Ovary (tissue), 7 donors: ENCODE measurements at regions not wholly inside any gene's neighbourhood (a gene's known extent, or its start where the extent isn't known, plus 50 kb on each side); places are given as distances from the start of the nearest gene placed in this dataset.
"Not testable (repeated sequence)": the region's sequence is repeated elsewhere in the genome, so short reads cannot be mapped to it uniquely, and the experiment has no call there.

Experiments used
- DNase-seq, 5 donors: peaks; one replicate each; pipeline ENCODE4 v3.0.0-alpha.2; 2019 to 2020
- H3K27ac ChIP-seq, 2 donors: fragments of 200-600 bp; one replicate each; pipeline versions ENCODE4 v1.5.1 to v1.8.0; 2019 to 2022
- H3K27me3 ChIP-seq: fragments of 200-600 bp; one replicate; pipeline ENCODE4 v1.8.0; 2022
- H3K36me3 ChIP-seq: fragments of 200-600 bp; sonication (generic); one replicate; pipeline ENCODE4 v1.5.1; 2019
- H3K4me1 ChIP-seq: one replicate; pipeline ENCODE4 v1.8.1; 2013; ENCODE audit warnings: mild to moderate bottlenecking, moderate library complexity; ENCODE audit not compliant: insufficient read depth
- H3K4me3 ChIP-seq: fragments of 200-600 bp; sonication (generic); one replicate; pipeline ENCODE4 v1.5.1; 2017
- H3K9me3 ChIP-seq, 2 donors: fragments of 200-600 bp in 1 of 2; sonication (generic) in 1 of 2; one replicate each; pipeline versions ENCODE4 v1.5.1 to v1.8.1; 2013 to 2019; ENCODE audit warnings: mild to moderate bottlenecking in 1 of 2, moderate library complexity in 1 of 2
- EP300 ChIP-seq: sonication (generic); formaldehyde crosslinking; IDR thresholded peaks from one replicate; pipeline ENCODE4 v1.6.1; 2017; ENCODE audit warnings: antibody characterized with exemption
- POLR2A ChIP-seq: fragments of 450-650 bp; IDR thresholded peaks from one replicate; pipeline ENCODE4 v1.6.1; 2017; ENCODE audit warnings: antibody characterized with exemption, mild to moderate bottlenecking, moderate library complexity
- WGBS, 3 donors: extraction: QIAGEN DNeasy Blood & Tissue Kit in 1 of 3; methylation state at CpG; one replicate each; pipeline versions ENCODE4 v1.1.5 to v1.1.7; 2013 to 2017; 5-methylcytosine and 5-hydroxymethylcytosine counted together
- intact Hi-C, 4 donors: fragments of 100-400 bp; cut with DNase I; formaldehyde crosslinking; loops; one replicate each; pipeline versions ENCODE4 v1.11.0 to v1.15.1; 2022 to 2023
- TF ChIP-seq, protein P1 (sequence below), 3 donors: fragments of 450-650 bp in 2 of 3; fragments of 200-600 bp in 1 of 3; IDR thresholded peaks; one replicate each; pipeline versions ENCODE4 v1.5.1 to v1.8.0; 2016 to 2022; ENCODE audit warnings: antibody characterized with exemption in 3 of 3, mild to moderate bottlenecking in 1 of 3
- donor health status: DM: no; HTN: no; CAD: no; lungs with moderate emphysema.
- donor health status: DM: no; HTN: no; CAD: no.
- donor health status: Bipolar disorder and iron deficiency.
- donor health status: DM: no; HTN: no; CAD: no.
- donor health status: DM: yes; HTN: yes; CAD: no.

DNA sequence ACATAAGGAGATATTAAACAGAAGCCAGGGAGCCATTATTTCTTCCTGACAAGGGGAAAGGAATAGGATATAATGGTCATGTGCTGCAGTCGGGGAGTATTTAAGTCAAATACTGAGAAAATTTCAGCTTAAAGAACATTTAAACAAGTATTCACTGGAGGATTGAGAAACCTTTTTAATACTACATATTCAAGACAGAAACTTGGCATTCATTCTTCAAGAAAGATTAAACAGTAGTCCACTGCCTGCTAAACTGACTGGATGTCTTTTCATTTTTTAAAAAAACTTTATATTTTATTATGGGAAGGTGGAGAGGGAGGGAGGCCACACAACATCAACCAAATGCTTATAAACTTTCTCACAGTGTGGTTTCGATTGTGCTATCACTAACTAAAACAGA lies 107.4 kb upstream of the CBLB start:
- Histone ChIP-seq H3K9me3 (no peaks in the 10 kb centered on the region), H3K36me3 (no peaks in the 10 kb centered on the region), H3K27me3 (no peaks in the 10 kb centered on the region), H3K4me3 (no peak overlapping the region), H3K4me1 (no peaks in the 10 kb centered on the region), H3K27ac (no peak overlapping the region)
- TF ChIP-seq, protein P1, sequence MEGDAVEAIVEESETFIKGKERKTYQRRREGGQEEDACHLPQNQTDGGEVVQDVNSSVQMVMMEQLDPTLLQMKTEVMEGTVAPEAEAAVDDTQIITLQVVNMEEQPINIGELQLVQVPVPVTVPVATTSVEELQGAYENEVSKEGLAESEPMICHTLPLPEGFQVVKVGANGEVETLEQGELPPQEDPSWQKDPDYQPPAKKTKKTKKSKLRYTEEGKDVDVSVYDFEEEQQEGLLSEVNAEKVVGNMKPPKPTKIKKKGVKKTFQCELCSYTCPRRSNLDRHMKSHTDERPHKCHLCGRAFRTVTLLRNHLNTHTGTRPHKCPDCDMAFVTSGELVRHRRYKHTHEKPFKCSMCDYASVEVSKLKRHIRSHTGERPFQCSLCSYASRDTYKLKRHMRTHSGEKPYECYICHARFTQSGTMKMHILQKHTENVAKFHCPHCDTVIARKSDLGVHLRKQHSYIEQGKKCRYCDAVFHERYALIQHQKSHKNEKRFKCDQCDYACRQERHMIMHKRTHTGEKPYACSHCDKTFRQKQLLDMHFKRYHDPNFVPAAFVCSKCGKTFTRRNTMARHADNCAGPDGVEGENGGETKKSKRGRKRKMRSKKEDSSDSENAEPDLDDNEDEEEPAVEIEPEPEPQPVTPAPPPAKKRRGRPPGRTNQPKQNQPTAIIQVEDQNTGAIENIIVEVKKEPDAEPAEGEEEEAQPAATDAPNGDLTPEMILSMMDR (IDR thresholded peaks at IDR 0.05), result no peak
- TF ChIP-seq EP300, result no peak
- TF ChIP-seq POLR2A, result no peak
- intact Hi-C loops, result no loop called here
- WGBS, 3 donors, result 29 to 36% (median 30%) methylated on average over 2 of the region's 2 CpGs
- DNase-seq, result no peak

DNA sequence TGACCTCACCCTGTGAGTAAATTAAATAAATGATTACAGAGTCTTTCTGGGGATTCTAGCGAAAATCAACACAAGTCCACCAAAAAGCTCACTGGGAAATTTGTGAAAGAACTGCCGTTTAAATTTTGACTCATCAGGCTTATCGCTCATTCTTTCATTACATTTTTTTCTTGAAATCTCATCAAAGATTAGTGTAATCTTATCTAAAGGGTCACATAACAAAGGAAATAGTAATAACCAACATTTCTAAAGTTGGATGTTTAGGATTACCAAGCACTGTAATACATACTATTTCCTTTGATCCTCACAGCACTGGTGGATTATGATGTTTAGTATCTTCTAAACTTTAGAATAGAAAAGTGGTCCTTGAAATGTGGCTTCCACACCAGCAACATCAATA lies 111.1 kb upstream of the CBLB start:
- WGBS, 3 donors, result 59 to 73% (median 61%) methylated on average over 3 of the region's 3 CpGs
- no peaks in the 10 kb centered on the region for H3K4me1 ChIP-seq
- intact Hi-C loops, result no loop called here

DNA sequence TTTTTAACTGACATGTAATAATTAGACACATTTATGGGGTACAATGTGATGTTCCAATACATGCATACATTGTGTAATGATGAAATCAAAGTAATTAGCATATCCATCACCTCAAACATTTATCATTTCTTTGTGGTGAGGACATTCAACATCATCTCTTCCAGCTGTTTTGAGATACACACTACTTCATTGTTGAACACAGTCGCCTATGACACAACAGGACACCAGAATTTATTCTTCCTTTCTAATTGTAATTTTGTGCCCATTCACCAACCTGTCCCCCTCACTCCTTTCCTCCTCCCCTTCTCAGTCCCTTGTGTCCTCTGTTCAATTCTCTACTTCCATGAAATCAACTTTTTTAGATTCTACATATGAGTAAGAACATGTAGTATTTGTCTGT lies 113.4 kb upstream of the CBLB start:
- H3K36me3 ChIP-seq, result no peaks in the 10 kb centered on the region
- H3K27ac ChIP-seq, result no peak overlapping the region
- H3K4me1 ChIP-seq, result no peaks in the 10 kb centered on the region
- TF ChIP-seq POLR2A (no peak), EP300 (no peak)
- TF ChIP-seq, protein P1 (IDR thresholded peaks at IDR 0.05), result no peak
- WGBS, 3 donors, result 94 to 100% (median 98%) methylated on average over 1 of the region's 1 CpG
- DNase-seq, result no peak
- H3K9me3 ChIP-seq, result no peaks in the 10 kb centered on the region
- no peak overlapping the region for H3K4me3 ChIP-seq
- H3K27me3 ChIP-seq, result no peaks in the 10 kb centered on the region
- intact Hi-C loops, result no loop called here

More for the DNA sequence above, 111.1 kb upstream of the CBLB start:
- H3K27me3 ChIP-seq, result no peaks in the 10 kb centered on the region
- H3K4me3 ChIP-seq, result no peak overlapping the region
- H3K27ac ChIP-seq, result no peak overlapping the region
- no peaks in the 10 kb centered on the region for H3K9me3 ChIP-seq
- TF ChIP-seq, protein P1 (IDR thresholded peaks at IDR 0.05), result no peak
- TF ChIP-seq EP300, result no peak
- no peak for TF ChIP-seq POLR2A
- no peak for DNase-seq
- H3K36me3 ChIP-seq, result no peaks in the 10 kb centered on the region

DNA sequence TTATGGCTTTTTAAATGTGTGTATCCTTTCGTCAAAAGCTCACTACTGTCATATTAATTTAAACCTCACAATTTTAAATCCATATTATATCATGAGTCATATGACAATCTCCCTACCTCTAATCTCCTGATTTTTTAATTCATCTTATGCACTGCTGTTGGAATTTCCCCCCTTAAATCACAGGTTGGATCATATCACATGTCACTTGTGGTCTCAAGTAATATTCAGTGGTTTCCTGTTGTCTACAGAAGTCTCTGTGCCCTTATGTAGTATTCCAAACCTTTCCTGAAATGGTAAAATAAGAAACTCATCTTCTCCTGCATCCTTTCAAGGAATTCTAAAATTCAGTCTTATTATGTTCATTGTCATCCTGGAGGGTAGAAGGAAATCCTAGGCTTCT lies 116.0 kb upstream of the CBLB start:
- H3K27me3 ChIP-seq, result no peaks in the 10 kb centered on the region
- H3K27ac ChIP-seq, result no peak overlapping the region
- H3K9me3 ChIP-seq, result no peaks in the 10 kb centered on the region
- no peaks in the 10 kb centered on the region for H3K36me3 ChIP-seq
- no peak overlapping the region for H3K4me3 ChIP-seq
- WGBS, 3 donors, result 96 to 99% (median 98%) methylated on average over 1 of the region's 1 CpG
- TF ChIP-seq, protein P1 (IDR thresholded peaks at IDR 0.05), result no peak
- TF ChIP-seq POLR2A (no peak), EP300 (no peak)
- intact Hi-C loops, result no loop called here
- DNase-seq, result no peak
- H3K4me1 ChIP-seq, result no peaks in the 10 kb centered on the region

DNA sequence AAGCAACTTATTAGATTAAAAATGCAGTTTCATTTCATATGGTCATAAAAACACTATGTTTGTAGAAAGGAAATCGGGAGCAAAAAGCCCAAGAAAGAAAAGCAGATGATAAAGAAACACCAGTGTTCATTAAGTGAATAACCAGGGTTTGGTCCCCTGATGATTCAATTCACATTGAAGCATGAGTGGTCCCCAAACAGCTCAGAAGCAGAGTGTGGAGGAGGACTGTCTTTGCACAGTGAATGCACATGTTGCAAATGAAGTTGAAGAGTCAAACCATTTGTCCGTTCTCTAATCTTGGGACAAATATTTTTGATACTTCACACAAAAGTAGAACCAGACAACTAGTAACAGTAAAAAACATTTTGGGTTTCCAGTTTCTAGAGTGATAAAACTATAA lies 117.5 kb upstream of the CBLB start:
- H3K27me3 ChIP-seq, H3K36me3 ChIP-seq, H3K4me1 ChIP-seq, H3K4me3 ChIP-seq, intact Hi-C loops, DNase-seq, H3K9me3 ChIP-seq, H3K27ac ChIP-seq: not testable (repeated sequence)
- 82 to 92% (median 83%) methylated on average over 2 of the region's 2 CpGs for WGBS, 3 donors
